Natural killer cell (primary cell): ENCODE measurements at regions not wholly inside any gene's neighbourhood (a gene's known extent, or its start where the extent isn't known, plus 50 kb on each side); places are given as distances from the start of the nearest gene placed in this dataset.

ENCODE experiments used
- ATAC-seq, 3 donors: fragments of 150-1000 bp in 2 of 3; fragments of 200-7000 bp in 1 of 3; cut with Tn5 transposase; 1 replicate in 1 of 3; 2 replicates in 2 of 3; pipeline ENCODE4 v1.10.0; 2021; ENCODE audit warnings: mild to moderate bottlenecking in 2 of 3, moderate library complexity in 2 of 3
- DNase-seq, 2 donors: peaks; one replicate each; pipeline versions ENCODE4 v3.0.0 to v3.0.0-alpha.2; 2013 to 2021; ENCODE audit warnings: mixed read lengths in 1 of 2
- H3K27ac ChIP-seq: one replicate; pipeline ENCODE4 v1.5.1; 2013; ENCODE audit warnings: mild to moderate bottlenecking, low read length
- H3K27me3 ChIP-seq: one replicate; pipeline ENCODE4 v1.6.1; 2013; ENCODE audit warnings: low read length; ENCODE audit not compliant: control insufficient read depth, insufficient read depth
- H3K36me3 ChIP-seq: one replicate; pipeline ENCODE4 v1.6.1; 2013; ENCODE audit warnings: low read length; ENCODE audit not compliant: control insufficient read depth, insufficient read depth
- H3K4me1 ChIP-seq: one replicate; pipeline ENCODE4 v1.6.1; 2013; ENCODE audit warnings: low read length; ENCODE audit not compliant: control insufficient read depth, insufficient read depth
- H3K4me3 ChIP-seq: one replicate; pipeline ENCODE4 v1.5.1; 2013; ENCODE audit warnings: low read length
- H3K9me3 ChIP-seq: one replicate; pipeline ENCODE4 v1.6.1; 2013; ENCODE audit warnings: low read length; ENCODE audit not compliant: control insufficient read depth, insufficient read depth
- H3K27ac Mint-ChIP-seq, 2 donors: one replicate each; pipeline ENCODE4 v1.8.0; 2022; ENCODE audit warnings: mild to moderate bottlenecking in 2 of 2, mixed read lengths in 2 of 2, moderate library complexity in 1 of 2
- H3K27me3 Mint-ChIP-seq, 2 donors: one replicate each; pipeline ENCODE4 v1.8.0; 2022; ENCODE audit warnings: low read depth in 2 of 2, mixed read lengths in 2 of 2
- H3K36me3 Mint-ChIP-seq: one replicate; pipeline ENCODE4 v1.8.0; 2022; ENCODE audit warnings: mixed read lengths
- H3K4me1 Mint-ChIP-seq, 2 donors: one replicate each; pipeline ENCODE4 v1.8.0; 2022; ENCODE audit warnings: mixed read lengths in 2 of 2
- H3K4me3 Mint-ChIP-seq: one replicate; pipeline ENCODE4 v1.8.0; 2022; ENCODE audit warnings: mild to moderate bottlenecking, moderate library complexity, mixed read lengths
- H3K9me3 Mint-ChIP-seq, 2 donors: one replicate each; pipeline ENCODE4 v1.8.0; 2022; ENCODE audit warnings: mixed read lengths in 2 of 2
- WGBS: methylation state at CpG from one replicate; pipeline ENCODE4 v1.1.7; 2013; ENCODE audit warnings: missing lambda C conversion rate; ENCODE audit not compliant: insufficient coverage; 5-methylcytosine and 5-hydroxymethylcytosine counted together
- intact Hi-C: fragments of 100-400 bp; cut with micrococcal nuclease; formaldehyde crosslinking; loops from one replicate; pipeline ENCODE4 v1.14.2; 2022
- TF ChIP-seq, protein P1 (sequence below): fragments of 200-600 bp; IDR thresholded peaks from one replicate; pipeline ENCODE4 v1.8.0; 2022; ENCODE audit warnings: antibody characterized with exemption

DNA sequence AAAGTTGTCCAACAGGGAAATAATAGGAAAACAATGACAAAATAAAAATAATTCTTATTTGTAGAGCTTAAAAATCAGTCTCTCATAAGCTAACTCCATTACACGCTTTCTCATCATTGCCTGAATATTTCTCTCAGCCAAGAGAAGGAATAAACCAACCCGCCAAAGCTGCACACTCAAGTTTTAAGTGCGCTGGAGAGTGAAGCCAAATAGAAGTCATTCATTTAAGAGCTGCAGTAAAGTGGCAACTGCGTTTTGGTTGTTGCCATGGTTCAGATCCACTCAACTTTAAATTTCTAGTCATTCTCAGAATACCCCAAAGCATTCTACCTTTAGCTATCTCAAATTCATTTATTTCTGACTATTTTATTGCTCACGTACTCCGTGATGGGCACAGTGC, 230.7 kb downstream of the CBLN4 start:
- Mint-ChIP-seq H3K27ac (no peak overlapping the region), H3K4me1 (no peaks in the 10 kb centered on the region)
- 86% methylated on average over 6 of the region's 6 CpGs for WGBS

DNA sequence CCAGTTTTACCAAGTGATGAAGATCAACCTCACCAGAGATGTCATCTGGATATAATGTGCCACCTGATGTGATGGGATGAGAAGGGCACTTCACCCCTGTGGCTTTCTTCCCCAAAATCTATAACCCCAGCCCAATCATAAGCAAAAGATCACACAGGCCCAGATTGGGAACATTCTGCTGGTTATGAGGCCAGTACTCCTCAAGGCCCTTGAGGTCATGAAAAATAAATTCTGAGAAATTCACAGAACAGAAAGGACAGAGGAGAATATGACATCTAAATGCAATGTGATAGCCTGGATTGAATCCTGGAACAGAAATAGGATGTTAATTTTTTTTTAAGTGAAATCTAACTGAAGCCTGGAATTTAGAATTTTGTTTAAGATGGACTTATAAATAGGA, 243.5 kb downstream of the CBLN4 start:
- peaks cover 6% of the 10 kb centered on the region for H3K36me3 Mint-ChIP-seq
- DNase-seq = no peak
- H3K9me3 Mint-ChIP-seq = peaks cover 6 to 9% of the 10 kb centered on the region in 2 donors
- no peak overlapping the region for H3K27ac Mint-ChIP-seq
- H3K9me3 ChIP-seq = peaks cover 9% of the 10 kb centered on the region
- no peaks in the 10 kb centered on the region for H3K27me3 Mint-ChIP-seq
- intact Hi-C loops = no loop called here
- ATAC-seq = no peak
- no peaks in the 10 kb centered on the region for H3K4me1 Mint-ChIP-seq
- no peaks in the 10 kb centered on the region for H3K36me3 ChIP-seq
- TF ChIP-seq, protein P1, sequence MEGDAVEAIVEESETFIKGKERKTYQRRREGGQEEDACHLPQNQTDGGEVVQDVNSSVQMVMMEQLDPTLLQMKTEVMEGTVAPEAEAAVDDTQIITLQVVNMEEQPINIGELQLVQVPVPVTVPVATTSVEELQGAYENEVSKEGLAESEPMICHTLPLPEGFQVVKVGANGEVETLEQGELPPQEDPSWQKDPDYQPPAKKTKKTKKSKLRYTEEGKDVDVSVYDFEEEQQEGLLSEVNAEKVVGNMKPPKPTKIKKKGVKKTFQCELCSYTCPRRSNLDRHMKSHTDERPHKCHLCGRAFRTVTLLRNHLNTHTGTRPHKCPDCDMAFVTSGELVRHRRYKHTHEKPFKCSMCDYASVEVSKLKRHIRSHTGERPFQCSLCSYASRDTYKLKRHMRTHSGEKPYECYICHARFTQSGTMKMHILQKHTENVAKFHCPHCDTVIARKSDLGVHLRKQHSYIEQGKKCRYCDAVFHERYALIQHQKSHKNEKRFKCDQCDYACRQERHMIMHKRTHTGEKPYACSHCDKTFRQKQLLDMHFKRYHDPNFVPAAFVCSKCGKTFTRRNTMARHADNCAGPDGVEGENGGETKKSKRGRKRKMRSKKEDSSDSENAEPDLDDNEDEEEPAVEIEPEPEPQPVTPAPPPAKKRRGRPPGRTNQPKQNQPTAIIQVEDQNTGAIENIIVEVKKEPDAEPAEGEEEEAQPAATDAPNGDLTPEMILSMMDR = no peak
- H3K4me3 ChIP-seq = no peak overlapping the region
- H3K4me3 Mint-ChIP-seq = no peak overlapping the region
- H3K27me3 ChIP-seq = no peaks in the 10 kb centered on the region
- H3K4me1 ChIP-seq = no peaks in the 10 kb centered on the region
- no peak overlapping the region for H3K27ac ChIP-seq

More for the DNA sequence above, 230.7 kb downstream of the CBLN4 start:
- Mint-ChIP-seq H3K36me3 (no peaks in the 10 kb centered on the region), H3K9me3 (peaks cover 2 to 8% of the 10 kb centered on the region in 2 donors), H3K27me3 (no peaks in the 10 kb centered on the region), H3K4me3 (no peak overlapping the region)
- intact Hi-C loops = no loop called here
- H3K9me3 ChIP-seq = no peaks in the 10 kb centered on the region
- no peaks in the 10 kb centered on the region for H3K36me3 ChIP-seq
- no peak for DNase-seq
- no peaks in the 10 kb centered on the region for H3K27me3 ChIP-seq
- TF ChIP-seq, protein P1 = no peak
- H3K4me1 ChIP-seq = no peaks in the 10 kb centered on the region
- H3K4me3 ChIP-seq = no peak overlapping the region
- no peak for ATAC-seq
- no peak overlapping the region for H3K27ac ChIP-seq

DNA sequence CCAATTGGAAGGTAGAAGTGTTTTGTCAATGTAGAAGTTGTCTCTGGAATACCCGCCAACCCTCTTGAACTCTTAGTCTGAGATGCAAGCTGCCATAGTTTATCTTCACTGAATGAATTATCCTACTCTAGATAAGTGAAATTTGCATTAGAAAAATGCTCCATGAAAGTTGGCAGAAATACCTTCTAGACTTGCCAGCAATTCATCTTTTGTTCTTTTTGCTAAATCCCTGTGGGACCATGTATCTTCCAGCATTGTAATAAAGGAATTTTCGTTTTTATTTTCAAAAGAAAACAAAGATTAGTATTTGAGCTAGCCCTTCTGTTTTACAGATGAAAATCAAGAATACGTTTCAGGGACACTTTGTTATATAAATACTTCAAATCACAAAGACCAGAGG, 244.2 kb downstream of the CBLN4 start:
- Mint-ChIP-seq H3K36me3 (peaks cover under 1% of the 10 kb centered on the region), H3K27ac (no peak overlapping the region), H3K4me3 (no peak overlapping the region), H3K9me3 (peaks cover 3 to 6% of the 10 kb centered on the region in 2 donors), H3K4me1 (no peaks in the 10 kb centered on the region), H3K27me3 (no peaks in the 10 kb centered on the region)
- Histone ChIP-seq H3K36me3 (no peaks in the 10 kb centered on the region), H3K9me3 (peaks cover 9% of the 10 kb centered on the region), H3K4me3 (no peak overlapping the region), H3K4me1 (no peaks in the 10 kb centered on the region), H3K27me3 (no peaks in the 10 kb centered on the region), H3K27ac (no peak overlapping the region)
- TF ChIP-seq, protein P1 = no peak
- intact Hi-C loops = no loop called here
- WGBS = 83% methylated on average over 2 of the region's 3 CpGs
- ATAC-seq (no peak), DNase-seq (no peak)

DNA sequence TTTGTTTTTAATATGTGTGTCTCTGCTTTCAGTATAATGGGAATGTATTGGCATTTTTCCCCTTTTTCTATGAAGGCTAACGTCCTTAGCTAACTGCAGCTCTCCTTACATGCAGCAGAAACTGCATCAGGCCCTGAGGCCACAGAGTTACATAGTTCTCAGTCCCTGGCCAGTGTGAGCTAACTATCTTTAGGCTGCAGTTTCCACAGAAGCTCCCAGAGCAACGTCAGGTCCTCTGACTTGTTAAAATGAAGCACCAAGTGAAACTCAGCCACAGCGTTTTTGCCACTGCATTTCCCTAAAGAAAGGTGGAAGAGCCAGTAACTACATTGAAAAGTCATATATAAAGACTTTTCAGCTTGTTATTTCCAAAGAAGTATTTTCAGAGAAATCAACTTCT, 244.7 kb downstream of the CBLN4 start:
- no peaks in the 10 kb centered on the region for H3K36me3 ChIP-seq
- H3K27me3 Mint-ChIP-seq = no peaks in the 10 kb centered on the region
- H3K4me1 Mint-ChIP-seq = no peaks in the 10 kb centered on the region
- H3K27ac ChIP-seq = no peak overlapping the region
- H3K4me3 Mint-ChIP-seq = no peak overlapping the region
- TF ChIP-seq, protein P1 = no peak
- H3K36me3 Mint-ChIP-seq = no peaks in the 10 kb centered on the region
- no peaks in the 10 kb centered on the region for H3K4me1 ChIP-seq
- peaks cover 4 to 6% of the 10 kb centered on the region in 2 donors for H3K9me3 Mint-ChIP-seq
- intact Hi-C loops = no loop called here
- no peak overlapping the region for H3K27ac Mint-ChIP-seq
- peaks cover 9% of the 10 kb centered on the region for H3K9me3 ChIP-seq
- ATAC-seq = no peak
- WGBS = 67% methylated on average over 3 of the region's 3 CpGs
- H3K4me3 ChIP-seq = no peak overlapping the region
- no peak for DNase-seq
- H3K27me3 ChIP-seq = no peaks in the 10 kb centered on the region
